ENCODE measurements at regions not wholly inside any gene's neighbourhood (a gene's known extent, or its start where the extent isn't known, plus 50 kb on each side); places are given as distances from the start of the nearest gene placed in this dataset.
"Not testable (repeated sequence)": the region's sequence is repeated elsewhere in the genome, so short reads cannot be mapped to it uniquely, and the experiment has no call there.

GRCh38 chr2:34519659-34520058, 920.6 kb upstream of the FAM98A start:
- ATAC-seq = no peak
- DNase-seq (ENCODE audit: low spot score) = no peak

GRCh38 chr2:34498561-34498960, 899.5 kb upstream of the FAM98A start:
- ATAC-seq (no peak), DNase-seq (ENCODE audit: low spot score) (no peak)

GRCh38 chr2:34494192-34494591, 895.1 kb upstream of the FAM98A start:
- ATAC-seq; DNase-seq (ENCODE audit: low spot score): not testable (repeated sequence)

DNA sequence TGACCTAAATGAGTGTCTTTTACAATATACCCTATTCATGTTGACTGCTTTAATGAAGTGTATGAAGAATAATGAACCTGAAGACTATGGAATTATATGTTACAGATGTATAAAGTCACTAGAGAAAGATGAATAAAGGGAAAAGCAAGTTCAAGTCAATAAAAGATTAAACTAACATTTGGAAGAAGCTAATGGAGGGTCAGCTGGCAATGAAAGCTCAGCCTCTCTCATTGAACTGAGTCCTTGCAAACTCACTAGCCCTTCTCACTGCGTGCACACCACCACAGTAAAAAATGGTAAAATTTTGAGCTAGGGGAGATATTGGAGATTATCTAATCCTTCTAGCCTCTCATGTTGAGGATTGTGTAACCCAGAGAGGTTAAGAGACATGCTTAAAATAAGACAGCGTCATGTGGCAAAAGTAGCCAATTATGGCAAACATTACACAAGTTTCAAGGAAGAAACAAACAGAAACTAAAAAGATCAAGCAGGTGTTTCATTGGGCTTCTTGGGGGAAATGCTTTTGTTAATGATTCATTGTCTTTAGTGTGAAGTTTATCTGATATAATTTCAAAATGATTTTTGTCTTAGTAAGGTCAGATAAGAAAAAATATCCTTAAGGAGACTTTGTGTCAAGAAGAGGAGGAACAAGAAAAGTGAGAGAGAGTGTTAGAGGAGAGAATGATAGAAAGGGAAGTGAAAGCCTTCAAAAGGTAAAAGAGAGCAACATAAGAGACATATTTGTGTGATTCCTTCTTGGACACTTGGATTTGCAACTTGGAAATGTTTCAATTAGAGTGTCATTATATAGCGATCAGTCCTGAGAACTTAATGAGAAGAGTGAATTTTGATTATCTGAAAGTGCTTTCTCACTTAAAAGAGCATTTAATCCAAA, 893.7 kb upstream of the FAM98A start:
- ATAC-seq = no peak
- no peak for DNase-seq (ENCODE audit: low spot score)

DNA sequence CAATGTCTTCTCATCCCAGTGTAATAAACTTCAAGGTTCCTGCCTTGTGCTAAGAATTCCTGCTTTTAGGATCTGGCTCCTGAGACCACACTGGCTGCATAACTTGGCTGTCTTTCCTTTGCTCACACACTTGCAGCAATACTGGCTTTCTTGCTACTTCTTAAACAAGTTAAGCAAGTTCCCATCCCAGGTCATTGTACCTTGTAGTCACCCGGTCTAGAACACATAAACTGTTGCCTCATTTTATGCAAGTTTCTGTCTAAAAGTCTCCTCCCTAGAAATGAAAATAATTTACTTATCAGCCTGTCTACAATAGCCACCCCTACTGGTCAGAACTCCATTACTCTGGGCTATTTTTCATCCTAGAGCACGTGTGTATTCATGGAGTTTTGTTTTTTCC, 887.9 kb upstream of the FAM98A start:
- ATAC-seq (no peak), DNase-seq (ENCODE audit: low spot score) (no peak)

DNA sequence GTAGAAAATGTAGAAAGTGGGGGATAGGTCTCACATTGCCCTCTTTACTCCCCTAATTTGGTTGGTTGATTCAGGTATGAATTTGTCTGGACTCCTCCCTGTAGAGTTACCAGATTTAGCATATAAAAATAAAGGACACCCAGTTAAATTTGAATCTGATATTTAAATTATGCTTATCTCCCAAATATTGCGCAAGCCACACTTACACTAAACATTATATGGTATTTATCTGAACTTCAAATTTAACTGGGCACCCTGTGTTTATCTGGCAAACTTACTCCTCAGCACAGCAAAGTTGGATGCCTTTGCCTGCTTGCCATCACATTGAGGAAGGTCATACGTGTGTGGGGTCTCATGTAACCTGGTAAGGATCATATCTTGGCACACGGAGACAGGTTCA, 882.4 kb upstream of the FAM98A start:
- no peak for DNase-seq (ENCODE audit: low spot score)
- no peak for ATAC-seq

GRCh38 chr2:34480366-34480765, 881.3 kb upstream of the FAM98A start:
- ATAC-seq = no peak
- no peak for DNase-seq (ENCODE audit: low spot score)

DNA sequence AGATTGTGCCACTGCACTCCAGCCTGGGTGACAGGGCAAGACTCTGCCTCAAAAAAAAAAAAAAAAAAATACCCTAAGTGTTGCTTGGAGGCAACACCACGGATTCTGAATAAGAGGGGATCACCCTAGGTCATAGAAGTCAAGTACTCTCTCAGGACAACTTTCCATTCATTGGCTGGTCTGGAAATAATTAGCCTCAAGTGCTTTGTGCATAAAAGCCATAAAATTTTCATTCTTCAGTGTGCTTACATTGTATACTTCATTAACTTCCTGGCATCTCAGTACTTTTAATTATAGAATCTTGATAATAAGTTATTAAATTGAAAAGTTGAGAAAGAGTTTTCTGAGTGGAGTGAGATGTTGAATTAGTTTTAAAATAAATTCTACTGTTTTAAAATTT, 876.1 kb upstream of the FAM98A start:
- DNase-seq (ENCODE audit: low spot score) (no peak), ATAC-seq (no peak)

- ATAC-seq (no peak), DNase-seq (ENCODE audit: low spot score) (no peak)
These were observed 875.5 kb upstream of the FAM98A start for GRCh38 chr2:34474646-34475045.

DNA sequence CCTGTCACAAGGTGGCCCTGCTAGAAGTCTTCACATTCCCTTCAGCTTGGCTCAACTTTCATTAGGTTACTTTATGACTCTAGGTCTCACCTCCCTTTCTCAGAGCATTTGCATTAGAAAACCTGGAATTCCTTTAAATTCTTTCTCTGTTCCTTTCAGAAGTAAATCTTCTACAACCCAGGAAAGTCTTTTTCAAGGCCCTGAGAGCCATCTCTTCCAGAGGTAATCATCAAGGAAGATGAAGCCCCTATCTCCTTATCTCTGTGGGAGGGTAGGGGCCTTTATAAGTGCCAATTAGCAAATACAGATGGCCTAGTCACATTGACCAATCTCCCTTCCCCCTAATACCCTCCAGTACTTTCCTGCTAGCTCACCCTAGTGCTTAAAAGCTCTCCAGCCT, 848.0 kb upstream of the FAM98A start:
- DNase-seq (ENCODE audit: low spot score) (no peak), ATAC-seq (no peak)

GRCh38 chr2:34423301-34423700, 824.2 kb upstream of the FAM98A start:
- DNase-seq (ENCODE audit: low spot score) = no peak
- no peak for ATAC-seq

GRCh38 chr2:34419856-34420255, 820.8 kb upstream of the FAM98A start:
- DNase-seq (ENCODE audit: low spot score) (no peak), ATAC-seq (no peak)

DNA sequence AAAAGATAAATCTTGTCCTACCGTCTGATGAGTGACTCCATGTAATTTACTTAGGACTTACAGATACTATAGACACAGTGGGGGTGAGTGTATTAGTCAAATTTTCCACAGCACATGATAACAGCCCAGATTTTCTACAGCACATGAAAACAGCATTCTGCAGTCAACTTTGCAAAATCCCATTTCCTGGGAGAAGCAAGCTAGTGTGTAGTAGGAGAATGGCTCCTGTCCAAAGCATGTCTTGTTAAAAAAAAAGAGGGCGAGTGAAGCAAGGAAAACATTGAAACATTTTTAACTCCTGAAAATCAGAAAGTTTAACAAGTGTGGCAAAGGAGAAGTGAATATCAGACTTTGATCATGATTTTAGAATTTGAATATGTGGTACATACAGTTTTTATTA, 817.8 kb upstream of the FAM98A start:
- ATAC-seq (no peak), DNase-seq (ENCODE audit: low spot score) (no peak)

GRCh38 chr2:34414856-34415255, 815.8 kb upstream of the FAM98A start:
- DNase-seq (ENCODE audit: low spot score) (no peak), ATAC-seq (no peak)

DNA sequence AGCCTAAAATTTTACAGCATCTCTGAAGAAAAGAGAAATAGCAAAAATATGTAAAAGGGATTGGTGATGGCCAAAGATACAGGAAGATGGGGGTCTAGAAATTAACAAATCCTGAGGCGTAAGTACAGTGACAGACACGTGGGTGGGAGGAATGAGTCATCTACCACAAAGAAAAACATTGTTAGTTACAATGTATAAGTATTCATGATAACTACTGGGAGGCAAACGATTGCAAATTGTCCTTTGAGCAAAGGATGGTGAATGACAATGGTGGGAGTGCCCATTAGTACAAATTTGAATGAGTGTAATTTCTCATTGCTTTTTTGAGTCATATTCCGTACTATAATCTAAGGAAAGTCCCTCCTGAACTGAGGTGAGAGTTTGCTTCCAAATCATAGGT, 809.0 kb upstream of the FAM98A start:
- DNase-seq (ENCODE audit: low spot score) (no peak), ATAC-seq (no peak)

- ATAC-seq = no peak
- DNase-seq (ENCODE audit: low spot score) = no peak
These were observed 804.4 kb upstream of the FAM98A start for GRCh38 chr2:34403512-34403911.

GRCh38 chr2:34402376-34402775, 803.3 kb upstream of the FAM98A start:
- ATAC-seq = no peak
- DNase-seq (ENCODE audit: low spot score) = no peak

- DNase-seq (ENCODE audit: low spot score) (no peak), ATAC-seq (no peak)
These were observed 802.1 kb upstream of the FAM98A start for GRCh38 chr2:34401186-34401585.

DNA sequence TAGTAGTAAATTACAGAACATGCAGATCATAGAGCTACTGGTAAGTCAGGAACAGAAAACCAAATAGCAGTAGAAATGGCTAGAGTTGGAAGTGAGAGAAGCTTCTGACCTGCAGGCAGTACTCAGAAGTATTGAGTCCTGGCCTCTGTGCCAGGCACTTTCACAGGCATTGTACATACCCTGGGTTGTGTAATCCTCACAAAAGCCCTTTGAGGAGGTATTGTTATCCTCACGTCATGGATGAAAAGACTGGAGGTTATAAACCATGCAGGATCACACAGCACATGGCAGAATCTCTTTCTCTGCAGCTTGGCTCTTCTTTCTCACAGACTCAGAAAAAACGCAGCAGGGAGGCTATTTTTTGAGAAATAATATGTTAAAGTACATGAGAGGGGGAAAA, 789.3 kb upstream of the FAM98A start:
- DNase-seq (ENCODE audit: low spot score) = no peak
- no peak for ATAC-seq

GRCh38 chr2:34387536-34387935, 788.4 kb upstream of the FAM98A start:
- DNase-seq (ENCODE audit: low spot score) (no peak), ATAC-seq (no peak)

GRCh38 chr2:34379586-34379985, 780.5 kb upstream of the FAM98A start:
- no peak for DNase-seq (ENCODE audit: low spot score)
- ATAC-seq = no peak

- ATAC-seq (no peak), DNase-seq (ENCODE audit: low spot score) (no peak)
These were observed 774.6 kb upstream of the FAM98A start for GRCh38 chr2:34373586-34374233.

GRCh38 chr2:34372967-34373366, 773.9 kb upstream of the FAM98A start:
- ATAC-seq = no peak
- DNase-seq (ENCODE audit: low spot score) = no peak

All from left lobe of liver (tissue), 2 donors.